Natural killer cell (primary cell): ENCODE measurements at regions not wholly inside any gene's neighbourhood (a gene's known extent, or its start where the extent isn't known, plus 50 kb on each side); places are given as distances from the start of the nearest gene placed in this dataset.

Experiments
- ATAC-seq, 3 donors: fragments of 150-1000 bp in 2 of 3; fragments of 200-7000 bp in 1 of 3; cut with Tn5 transposase; 1 replicate in 1 of 3; 2 replicates in 2 of 3; pipeline ENCODE4 v1.10.0; 2021; ENCODE audit warnings: mild to moderate bottlenecking in 2 of 3, moderate library complexity in 2 of 3
- DNase-seq, 2 donors: peaks; one replicate each; pipeline versions ENCODE4 v3.0.0 to v3.0.0-alpha.2; 2013 to 2021; ENCODE audit warnings: mixed read lengths in 1 of 2
- H3K27ac ChIP-seq: one replicate; pipeline ENCODE4 v1.5.1; 2013; ENCODE audit warnings: mild to moderate bottlenecking, low read length
- H3K27me3 ChIP-seq: one replicate; pipeline ENCODE4 v1.6.1; 2013; ENCODE audit warnings: low read length; ENCODE audit not compliant: control insufficient read depth, insufficient read depth
- H3K36me3 ChIP-seq: one replicate; pipeline ENCODE4 v1.6.1; 2013; ENCODE audit warnings: low read length; ENCODE audit not compliant: control insufficient read depth, insufficient read depth
- H3K4me1 ChIP-seq: one replicate; pipeline ENCODE4 v1.6.1; 2013; ENCODE audit warnings: low read length; ENCODE audit not compliant: control insufficient read depth, insufficient read depth
- H3K4me3 ChIP-seq: one replicate; pipeline ENCODE4 v1.5.1; 2013; ENCODE audit warnings: low read length
- H3K9me3 ChIP-seq: one replicate; pipeline ENCODE4 v1.6.1; 2013; ENCODE audit warnings: low read length; ENCODE audit not compliant: control insufficient read depth, insufficient read depth
- H3K27ac Mint-ChIP-seq, 2 donors: one replicate each; pipeline ENCODE4 v1.8.0; 2022; ENCODE audit warnings: mild to moderate bottlenecking in 2 of 2, mixed read lengths in 2 of 2, moderate library complexity in 1 of 2
- H3K27me3 Mint-ChIP-seq, 2 donors: one replicate each; pipeline ENCODE4 v1.8.0; 2022; ENCODE audit warnings: low read depth in 2 of 2, mixed read lengths in 2 of 2
- H3K36me3 Mint-ChIP-seq: one replicate; pipeline ENCODE4 v1.8.0; 2022; ENCODE audit warnings: mixed read lengths
- H3K4me1 Mint-ChIP-seq, 2 donors: one replicate each; pipeline ENCODE4 v1.8.0; 2022; ENCODE audit warnings: mixed read lengths in 2 of 2
- H3K4me3 Mint-ChIP-seq: one replicate; pipeline ENCODE4 v1.8.0; 2022; ENCODE audit warnings: mild to moderate bottlenecking, moderate library complexity, mixed read lengths
- H3K9me3 Mint-ChIP-seq, 2 donors: one replicate each; pipeline ENCODE4 v1.8.0; 2022; ENCODE audit warnings: mixed read lengths in 2 of 2
- CTCF ChIP-seq: fragments of 200-600 bp; IDR thresholded peaks from one replicate; pipeline ENCODE4 v1.8.0; 2022; ENCODE audit warnings: antibody characterized with exemption
- WGBS: methylation state at CpG from one replicate; pipeline ENCODE4 v1.1.7; 2013; ENCODE audit warnings: missing lambda C conversion rate; ENCODE audit not compliant: insufficient coverage; 5-methylcytosine and 5-hydroxymethylcytosine counted together
- intact Hi-C: fragments of 100-400 bp; cut with micrococcal nuclease; formaldehyde crosslinking; loops from one replicate; pipeline ENCODE4 v1.14.2; 2022

- no peaks in the 10 kb centered on the region for H3K4me1 ChIP-seq
- Mint-ChIP-seq H3K36me3 (no peaks in the 10 kb centered on the region), H3K27ac (no peak overlapping the region), H3K4me1 (no peaks in the 10 kb centered on the region), H3K9me3 (no peaks in the 10 kb centered on the region), H3K27me3 (peaks cover 5 to 6% of the 10 kb centered on the region in 2 donors), H3K4me3 (no peak overlapping the region)
- no peaks in the 10 kb centered on the region for H3K27me3 ChIP-seq
- TF ChIP-seq CTCF = no peak
- no peak overlapping the region for H3K4me3 ChIP-seq
- no peak for ATAC-seq
- no peaks in the 10 kb centered on the region for H3K9me3 ChIP-seq
- DNase-seq = no peak
- no peaks in the 10 kb centered on the region for H3K36me3 ChIP-seq
- intact Hi-C loops = no loop called here
- H3K27ac ChIP-seq = no peak overlapping the region
Measured at GRCh38 chr1:22373252-22373651, 78.4 kb upstream of the ZBTB40 start.

GRCh38 chr1:22374001-22374400, 77.7 kb upstream of the ZBTB40 start:
- H3K27ac ChIP-seq = no peak overlapping the region
- Mint-ChIP-seq H3K4me3 (no peak overlapping the region), H3K9me3 (no peaks in the 10 kb centered on the region), H3K36me3 (no peaks in the 10 kb centered on the region), H3K4me1 (no peaks in the 10 kb centered on the region), H3K27ac (no peak overlapping the region), H3K27me3 (peaks cover 5 to 6% of the 10 kb centered on the region in 2 donors)
- no peaks in the 10 kb centered on the region for H3K36me3 ChIP-seq
- H3K9me3 ChIP-seq = no peaks in the 10 kb centered on the region
- H3K27me3 ChIP-seq = no peaks in the 10 kb centered on the region
- WGBS = no CpG with 5 or more reads among the region's 1 CpG
- H3K4me1 ChIP-seq = no peaks in the 10 kb centered on the region
- TF ChIP-seq CTCF = no peak
- intact Hi-C loops = no loop called here
- H3K4me3 ChIP-seq = no peak overlapping the region
- DNase-seq (no peak), ATAC-seq (no peak)

- H3K36me3 ChIP-seq = no peaks in the 10 kb centered on the region
Measured at GRCh38 chr1:22375601-22376000, 76.0 kb upstream of the ZBTB40 start.

More at GRCh38 chr1:22375601-22376000, 76.0 kb upstream of the ZBTB40 start:
- Mint-ChIP-seq H3K36me3 (no peaks in the 10 kb centered on the region), H3K4me3 (no peak overlapping the region), H3K27ac (no peak overlapping the region), H3K9me3 (no peaks in the 10 kb centered on the region), H3K27me3 (peaks cover 2 to 6% of the 10 kb centered on the region in 2 donors), H3K4me1 (no peaks in the 10 kb centered on the region)
- no peak overlapping the region for H3K27ac ChIP-seq
- WGBS = 82% methylated on average over 9 of the region's 9 CpGs
- no peaks in the 10 kb centered on the region for H3K9me3 ChIP-seq
- H3K4me3 ChIP-seq = no peak overlapping the region
- no peaks in the 10 kb centered on the region for H3K4me1 ChIP-seq
- intact Hi-C loops = no loop called here
- no peak for DNase-seq
- no peak for ATAC-seq
- no peaks in the 10 kb centered on the region for H3K27me3 ChIP-seq
- TF ChIP-seq CTCF = no peak
